ENCODE measurements at regions not wholly inside any gene's neighbourhood (a gene's known extent, or its start where the extent isn't known, plus 50 kb on each side); places are given as distances from the start of the nearest gene placed in this dataset.

DNA sequence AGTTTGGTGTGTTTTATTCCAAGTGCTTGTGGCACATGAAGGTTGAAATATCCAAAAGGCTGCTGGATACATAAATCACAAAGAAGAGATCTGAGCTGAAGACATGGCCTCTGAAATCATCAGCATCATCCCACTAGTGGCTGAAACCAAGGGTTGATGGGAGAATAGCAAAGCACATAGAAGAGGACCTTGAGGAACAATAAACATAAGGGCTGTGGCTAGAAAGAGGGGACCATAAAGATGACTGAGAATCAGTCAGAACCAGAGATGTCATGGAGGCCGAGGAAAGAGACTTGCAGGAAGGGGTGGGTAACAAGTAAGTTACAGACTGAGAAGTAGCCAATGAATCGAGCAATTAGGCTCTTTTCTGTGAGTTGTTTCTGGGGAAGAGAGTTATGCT is 116.8 kb downstream of the CDC42EP3 start:
- Histone ChIP-seq H3K79me2 (ENCODE audit: insufficient read depth, low read length) (no peaks in the 10 kb centered on the region), H3K9ac (ENCODE audit: low read length) (no peak overlapping the region), H3K27ac (ENCODE audit: low read depth, low read length, poor library complexity, severe bottlenecking) (no peak overlapping the region), H3K4me1 (ENCODE audit: insufficient read depth, low read length, severe bottlenecking) (no peaks in the 10 kb centered on the region), H3K27me3 (ENCODE audit: insufficient read depth, low read length) (no peaks in the 10 kb centered on the region), H3K4me2 (ENCODE audit: low read length) (no peak overlapping the region), H3F3A (ENCODE audit: insufficient read depth, low read length) (no peaks in the 10 kb centered on the region), H3K4me3 (ENCODE audit: low read depth, low read length, poor library complexity, severe bottlenecking) (no peak overlapping the region), H4K20me1 (ENCODE audit: insufficient read depth, low read length) (no peaks in the 10 kb centered on the region), H3K9me2 (ENCODE audit: low read depth, low read length) (no peaks in the 10 kb centered on the region), H3K9me3 (ENCODE audit: low read length) (no peaks in the 10 kb centered on the region), H3K36me3 (ENCODE audit: insufficient read depth, low read length) (no peaks in the 10 kb centered on the region), H2AFZ (ENCODE audit: low read length) (no peak overlapping the region)
- TF ChIP-seq, protein P1, sequence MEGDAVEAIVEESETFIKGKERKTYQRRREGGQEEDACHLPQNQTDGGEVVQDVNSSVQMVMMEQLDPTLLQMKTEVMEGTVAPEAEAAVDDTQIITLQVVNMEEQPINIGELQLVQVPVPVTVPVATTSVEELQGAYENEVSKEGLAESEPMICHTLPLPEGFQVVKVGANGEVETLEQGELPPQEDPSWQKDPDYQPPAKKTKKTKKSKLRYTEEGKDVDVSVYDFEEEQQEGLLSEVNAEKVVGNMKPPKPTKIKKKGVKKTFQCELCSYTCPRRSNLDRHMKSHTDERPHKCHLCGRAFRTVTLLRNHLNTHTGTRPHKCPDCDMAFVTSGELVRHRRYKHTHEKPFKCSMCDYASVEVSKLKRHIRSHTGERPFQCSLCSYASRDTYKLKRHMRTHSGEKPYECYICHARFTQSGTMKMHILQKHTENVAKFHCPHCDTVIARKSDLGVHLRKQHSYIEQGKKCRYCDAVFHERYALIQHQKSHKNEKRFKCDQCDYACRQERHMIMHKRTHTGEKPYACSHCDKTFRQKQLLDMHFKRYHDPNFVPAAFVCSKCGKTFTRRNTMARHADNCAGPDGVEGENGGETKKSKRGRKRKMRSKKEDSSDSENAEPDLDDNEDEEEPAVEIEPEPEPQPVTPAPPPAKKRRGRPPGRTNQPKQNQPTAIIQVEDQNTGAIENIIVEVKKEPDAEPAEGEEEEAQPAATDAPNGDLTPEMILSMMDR (IDR thresholded peaks at IDR 0.05; ENCODE audit: low read length): no peak
- TF ChIP-seq EZH2 (IDR thresholded peaks at IDR 0.05; ENCODE audit: borderline replicate concordance, low read length): no peak

DNA sequence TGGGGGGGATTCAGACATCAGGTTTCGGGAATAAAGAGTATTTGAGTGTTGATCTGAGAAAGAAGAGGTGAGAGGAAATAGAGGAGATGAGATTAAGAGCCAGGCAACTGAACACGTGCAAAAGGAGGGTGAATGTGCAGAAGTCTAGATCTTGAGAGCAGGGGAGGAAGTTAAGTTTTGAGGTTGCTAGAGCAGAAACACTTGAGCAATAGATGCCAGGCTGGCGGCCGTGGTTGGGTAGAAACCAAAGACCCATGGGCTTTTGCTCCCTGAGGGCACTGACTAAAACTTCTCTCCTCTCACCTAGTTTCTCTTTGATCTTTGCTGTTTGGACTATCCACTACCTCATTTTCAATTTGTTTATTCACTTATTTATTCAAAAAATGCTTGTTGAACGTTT is 116.0 kb downstream of the CDC42EP3 start:
- no peak overlapping the region for H3K9ac ChIP-seq (ENCODE audit: low read length)

DNA sequence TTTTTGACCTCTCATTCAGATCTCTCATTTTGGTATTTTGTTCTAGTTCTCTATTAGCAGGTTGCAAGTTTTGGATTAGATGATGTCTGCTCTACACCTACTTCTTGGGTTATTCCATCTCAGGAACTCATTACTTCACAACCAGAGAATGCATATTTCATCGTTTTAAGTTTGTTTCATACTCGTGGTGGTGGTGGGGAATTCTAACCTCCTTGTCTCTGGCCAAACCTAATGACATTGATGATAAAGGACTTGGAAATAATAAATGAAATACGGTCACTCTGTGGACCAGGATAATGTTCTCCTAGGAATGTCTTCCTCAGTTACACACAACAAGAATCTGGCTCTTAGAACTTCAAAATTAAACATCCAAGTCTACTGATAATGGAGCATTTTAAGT is 115.2 kb downstream of the CDC42EP3 start:
- Histone ChIP-seq H3K4me3 (ENCODE audit: low read depth, low read length, poor library complexity, severe bottlenecking) (no peak overlapping the region), H2AFZ (ENCODE audit: low read length) (no peak overlapping the region), H3K4me1 (ENCODE audit: insufficient read depth, low read length, severe bottlenecking) (no peaks in the 10 kb centered on the region)

More for the DNA sequence above, 116.0 kb downstream of the CDC42EP3 start:
- H3K27me3 ChIP-seq (ENCODE audit: insufficient read depth, low read length): no peaks in the 10 kb centered on the region
- H3K79me2 ChIP-seq (ENCODE audit: insufficient read depth, low read length): no peaks in the 10 kb centered on the region
- TF ChIP-seq EZH2 (IDR thresholded peaks at IDR 0.05; ENCODE audit: borderline replicate concordance, low read length): no peak
- TF ChIP-seq, protein P1 (IDR thresholded peaks at IDR 0.05; ENCODE audit: low read length): no peak
- H3K27ac ChIP-seq (ENCODE audit: low read depth, low read length, poor library complexity, severe bottlenecking): no peak overlapping the region
- H3F3A ChIP-seq (ENCODE audit: insufficient read depth, low read length): no peaks in the 10 kb centered on the region
- no peaks in the 10 kb centered on the region for H3K36me3 ChIP-seq (ENCODE audit: insufficient read depth, low read length)
- H3K4me1 ChIP-seq (ENCODE audit: insufficient read depth, low read length, severe bottlenecking): no peaks in the 10 kb centered on the region
- no peaks in the 10 kb centered on the region for H3K9me2 ChIP-seq (ENCODE audit: low read depth, low read length)
- no peaks in the 10 kb centered on the region for H4K20me1 ChIP-seq (ENCODE audit: insufficient read depth, low read length)
- no peaks in the 10 kb centered on the region for H3K9me3 ChIP-seq (ENCODE audit: low read length)
- H2AFZ ChIP-seq (ENCODE audit: low read length): no peak overlapping the region
- no peak overlapping the region for H3K4me3 ChIP-seq (ENCODE audit: low read depth, low read length, poor library complexity, severe bottlenecking)
- no peak overlapping the region for H3K4me2 ChIP-seq (ENCODE audit: low read length)

More for the DNA sequence above, 115.2 kb downstream of the CDC42EP3 start:
- Histone ChIP-seq H3F3A (ENCODE audit: insufficient read depth, low read length) (no peaks in the 10 kb centered on the region), H3K4me2 (ENCODE audit: low read length) (no peak overlapping the region), H3K9me2 (ENCODE audit: low read depth, low read length) (no peaks in the 10 kb centered on the region), H3K36me3 (ENCODE audit: insufficient read depth, low read length) (no peaks in the 10 kb centered on the region), H4K20me1 (ENCODE audit: insufficient read depth, low read length) (no peaks in the 10 kb centered on the region), H3K79me2 (ENCODE audit: insufficient read depth, low read length) (no peaks in the 10 kb centered on the region), H3K9me3 (ENCODE audit: low read length) (no peaks in the 10 kb centered on the region), H3K27me3 (ENCODE audit: insufficient read depth, low read length) (no peaks in the 10 kb centered on the region), H3K9ac (ENCODE audit: low read length) (no peak overlapping the region), H3K27ac (ENCODE audit: low read depth, low read length, poor library complexity, severe bottlenecking) (no peak overlapping the region)
- no peak for TF ChIP-seq EZH2 (IDR thresholded peaks at IDR 0.05; ENCODE audit: borderline replicate concordance, low read length)
- TF ChIP-seq, protein P1 (IDR thresholded peaks at IDR 0.05; ENCODE audit: low read length): no peak
